ENCODE measurements at regions not wholly inside any gene's neighbourhood (a gene's known extent, or its start where the extent isn't known, plus 50 kb on each side); places are given as distances from the start of the nearest gene placed in this dataset.
"Not testable (repeated sequence)": the region's sequence is repeated elsewhere in the genome, so short reads cannot be mapped to it uniquely, and the experiment has no call there.

GRCh38 chr12:92231532-92231931 lies 85.9 kb upstream of the BTG1 start:
- not testable (repeated sequence) for DNase-seq (ENCODE audit: low read depth)

GRCh38 chr12:92229381-92229780 lies 83.7 kb upstream of the BTG1 start:
- no peak for DNase-seq (ENCODE audit: low read depth)

GRCh38 chr12:92226961-92227360 lies 81.3 kb upstream of the BTG1 start:
- no peak for DNase-seq (ENCODE audit: low read depth)

- no peak for DNase-seq (ENCODE audit: low read depth)
Observed at GRCh38 chr12:92226071-92226661, 80.5 kb upstream of the BTG1 start.

DNA sequence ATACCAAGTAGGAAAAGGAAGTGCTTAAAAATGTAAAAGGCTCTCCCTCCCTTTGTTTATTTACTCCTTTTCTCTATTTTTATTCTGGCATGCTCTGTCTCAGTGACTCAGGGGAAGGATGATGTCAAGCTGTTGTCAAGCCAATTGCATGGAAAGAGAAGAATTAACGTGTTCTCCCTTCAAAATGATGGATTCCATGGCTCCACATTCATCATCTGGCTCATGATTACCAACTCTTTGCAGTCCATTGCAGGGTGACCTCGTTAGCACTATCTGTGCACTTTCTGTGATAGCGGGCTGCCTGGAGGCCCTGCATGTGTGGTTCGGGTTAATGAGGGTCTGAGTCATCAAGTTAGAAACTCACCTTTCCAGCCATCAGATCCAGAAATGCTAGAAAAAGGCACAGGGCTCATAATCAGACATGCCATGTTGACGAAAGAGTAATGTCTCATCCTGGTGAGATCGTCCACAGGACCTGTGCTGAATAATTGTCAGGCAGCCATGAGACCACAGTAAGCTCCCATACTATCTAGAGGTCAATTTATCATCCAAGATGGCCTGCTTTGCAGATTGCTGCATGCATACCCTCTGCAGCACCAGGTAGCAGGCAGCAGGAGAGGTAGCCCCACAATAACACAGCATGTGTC lies 79.2 kb upstream of the BTG1 start:
- DNase-seq (ENCODE audit: low read depth), result no peak

DNA sequence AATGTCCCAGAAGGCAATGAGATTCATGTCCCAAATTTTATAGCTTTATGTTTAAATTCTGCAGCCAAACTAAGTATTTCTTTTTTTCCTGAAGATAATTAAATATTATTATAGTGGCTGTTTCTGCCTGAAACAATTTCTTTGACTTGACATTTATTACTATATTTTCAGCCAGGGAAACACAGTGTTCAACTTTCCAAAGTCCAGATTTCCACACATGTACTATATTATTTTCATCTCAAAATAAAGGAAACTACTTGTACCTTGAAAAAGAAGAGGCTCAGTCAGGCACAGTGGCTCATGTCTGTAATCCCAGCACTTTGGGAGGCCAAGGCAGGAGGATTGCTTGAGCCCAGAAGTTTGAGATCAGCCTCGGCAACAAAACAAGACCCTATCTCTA lies 77.8 kb upstream of the BTG1 start:
- DNase-seq (ENCODE audit: low read depth), result no peak

DNA sequence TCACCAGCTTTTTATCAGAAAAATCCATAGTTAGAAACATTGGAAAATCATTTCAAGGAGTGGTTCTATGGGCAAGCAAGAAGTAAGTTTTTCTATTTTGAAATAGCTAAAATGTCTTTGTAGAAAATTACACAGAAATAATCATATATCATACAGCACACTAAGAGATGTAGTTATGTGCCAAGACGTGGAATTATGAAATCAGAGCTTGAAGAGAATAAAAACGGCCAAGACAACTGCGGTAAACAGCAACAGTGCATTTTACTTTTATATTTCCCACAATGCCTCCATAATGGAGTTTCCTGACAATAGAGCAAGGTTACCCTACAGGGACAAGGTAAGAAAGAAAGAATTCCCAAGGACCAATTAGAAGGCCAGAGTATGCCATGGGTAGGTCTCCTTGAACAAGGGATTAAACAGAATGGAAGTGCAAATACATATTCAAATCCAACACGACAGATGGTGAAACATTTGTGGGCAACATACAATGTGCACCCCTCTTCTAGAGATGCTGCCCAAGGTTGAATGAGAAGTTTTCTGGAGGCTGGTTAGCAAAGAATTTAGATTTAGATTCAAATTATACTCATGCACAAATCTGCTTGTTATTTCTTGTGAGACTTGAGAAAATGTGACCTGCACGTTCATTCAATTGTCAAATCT lies 76.1 kb upstream of the BTG1 start:
- no peak for DNase-seq (ENCODE audit: low read depth)

DNA sequence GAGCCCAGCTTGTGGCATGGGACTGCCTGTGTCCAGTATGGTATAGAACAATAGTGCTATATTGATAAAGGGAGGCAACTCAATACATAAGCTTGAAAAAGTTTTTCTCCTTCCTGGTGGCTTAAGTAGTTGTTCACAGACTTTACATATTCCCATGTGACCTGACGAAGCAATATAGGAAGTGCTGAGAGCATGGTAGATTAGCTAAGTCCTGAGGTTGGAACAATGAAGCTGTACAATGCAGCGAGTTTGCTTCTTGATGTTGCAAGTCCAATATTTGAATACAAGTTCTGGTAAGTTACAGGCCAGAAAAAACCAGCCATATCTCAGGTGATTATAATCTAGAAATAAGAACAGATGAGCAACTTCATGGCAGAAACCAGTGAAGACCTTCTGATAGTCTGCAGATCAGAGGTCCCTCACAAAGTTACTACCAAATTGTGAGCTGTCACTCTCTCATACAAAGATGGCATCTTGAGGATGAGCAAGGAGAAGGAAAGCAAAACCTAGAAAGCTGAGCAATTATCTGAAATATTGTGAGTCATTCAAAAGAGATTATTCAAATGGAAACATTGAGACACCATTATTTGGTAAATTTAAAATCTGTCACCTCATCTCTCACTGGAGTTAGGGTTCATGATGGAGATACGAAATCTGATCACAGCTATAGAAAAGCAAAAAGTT lies 72.9 kb upstream of the BTG1 start:
- no peak for DNase-seq (ENCODE audit: low read depth)

DNA sequence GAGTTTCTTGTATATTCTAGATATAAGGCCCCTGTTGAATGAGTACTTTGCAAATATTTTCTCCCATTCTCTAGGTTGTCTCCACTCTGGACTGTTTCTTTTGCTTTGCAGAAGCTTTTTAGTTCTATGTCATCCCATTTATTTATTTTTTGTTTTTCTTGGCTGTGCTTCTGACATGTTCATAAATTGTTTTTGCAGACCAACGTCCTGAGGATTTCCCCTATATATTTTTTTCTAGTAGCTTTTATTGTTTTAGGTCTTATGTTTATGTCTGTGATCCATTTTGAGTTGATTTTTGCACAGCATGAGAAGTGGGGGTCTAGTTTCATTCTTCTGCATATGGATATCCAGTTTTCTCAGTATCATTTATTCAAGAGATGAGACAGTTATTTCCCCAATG lies 70.4 kb upstream of the BTG1 start:
- DNase-seq (ENCODE audit: low read depth), result no peak

DNA sequence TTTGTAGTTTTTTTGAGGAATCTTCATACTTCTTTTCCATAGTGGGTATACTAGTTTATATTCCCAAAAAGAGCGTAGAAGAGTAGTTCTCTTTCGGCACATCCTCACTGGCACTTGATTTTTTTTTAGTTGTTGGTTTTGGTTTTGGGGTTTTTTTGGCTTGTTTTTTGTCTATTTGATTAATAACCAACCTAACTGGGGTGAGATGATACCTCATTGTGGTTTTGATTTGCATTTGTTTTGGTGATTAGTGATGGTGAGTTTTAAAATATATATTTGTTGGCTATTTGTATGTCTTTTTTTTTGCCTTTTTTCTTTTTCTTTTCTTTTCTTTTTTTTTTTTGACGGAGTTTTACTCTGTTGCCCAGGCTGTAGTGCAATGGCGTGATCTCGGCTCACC lies 69.7 kb upstream of the BTG1 start:
- no peak for DNase-seq (ENCODE audit: low read depth)

DNA sequence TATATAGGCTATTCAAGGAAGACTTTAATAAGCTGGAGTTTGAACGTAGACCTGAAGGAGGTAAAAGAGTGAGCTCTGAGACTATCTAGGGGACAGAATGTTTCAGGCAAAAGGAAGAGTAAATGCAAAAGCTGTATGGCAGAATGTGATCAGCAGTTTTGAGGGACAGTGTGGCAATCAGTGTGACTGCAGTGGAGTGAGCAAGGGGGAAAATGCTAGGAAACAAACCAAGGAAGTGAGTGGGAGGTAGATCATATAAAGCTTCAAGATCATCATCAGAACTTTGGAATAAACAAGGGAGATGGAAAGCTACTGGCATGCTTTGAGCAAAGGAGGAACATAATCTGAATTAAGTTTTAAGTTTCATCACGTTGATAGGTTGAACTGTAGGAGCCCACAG lies 67.5 kb upstream of the BTG1 start:
- DNase-seq (ENCODE audit: low read depth), result no peak

DNA sequence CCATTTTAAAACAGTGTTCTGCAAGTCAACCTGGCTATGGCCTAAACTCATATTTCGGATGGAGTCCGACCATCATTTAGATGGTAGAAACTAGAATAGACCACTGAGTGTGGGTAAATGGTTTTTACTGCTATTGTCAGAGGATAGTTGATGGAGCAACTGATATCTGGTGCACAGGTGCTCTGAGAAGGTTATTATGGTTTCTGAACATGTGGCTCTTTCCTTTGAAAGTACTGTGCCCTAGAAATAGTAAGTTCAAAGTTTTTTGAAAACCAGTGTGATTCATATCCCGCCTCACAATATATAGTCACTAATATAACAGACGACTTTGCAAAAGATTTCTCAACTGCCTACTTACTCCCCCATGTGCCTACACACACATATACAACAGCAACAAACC lies 64.4 kb upstream of the BTG1 start:
- DNase-seq (ENCODE audit: low read depth), result no peak

GRCh38 chr12:92208613-92209121 lies 63.0 kb upstream of the BTG1 start:
- DNase-seq (ENCODE audit: low read depth), result no peak

- DNase-seq (ENCODE audit: low read depth), result no peak
Observed at GRCh38 chr12:92206596-92206995, 61.0 kb upstream of the BTG1 start.

GRCh38 chr12:92206011-92206410 lies 60.4 kb upstream of the BTG1 start:
- DNase-seq (ENCODE audit: low read depth), result no peak

DNA sequence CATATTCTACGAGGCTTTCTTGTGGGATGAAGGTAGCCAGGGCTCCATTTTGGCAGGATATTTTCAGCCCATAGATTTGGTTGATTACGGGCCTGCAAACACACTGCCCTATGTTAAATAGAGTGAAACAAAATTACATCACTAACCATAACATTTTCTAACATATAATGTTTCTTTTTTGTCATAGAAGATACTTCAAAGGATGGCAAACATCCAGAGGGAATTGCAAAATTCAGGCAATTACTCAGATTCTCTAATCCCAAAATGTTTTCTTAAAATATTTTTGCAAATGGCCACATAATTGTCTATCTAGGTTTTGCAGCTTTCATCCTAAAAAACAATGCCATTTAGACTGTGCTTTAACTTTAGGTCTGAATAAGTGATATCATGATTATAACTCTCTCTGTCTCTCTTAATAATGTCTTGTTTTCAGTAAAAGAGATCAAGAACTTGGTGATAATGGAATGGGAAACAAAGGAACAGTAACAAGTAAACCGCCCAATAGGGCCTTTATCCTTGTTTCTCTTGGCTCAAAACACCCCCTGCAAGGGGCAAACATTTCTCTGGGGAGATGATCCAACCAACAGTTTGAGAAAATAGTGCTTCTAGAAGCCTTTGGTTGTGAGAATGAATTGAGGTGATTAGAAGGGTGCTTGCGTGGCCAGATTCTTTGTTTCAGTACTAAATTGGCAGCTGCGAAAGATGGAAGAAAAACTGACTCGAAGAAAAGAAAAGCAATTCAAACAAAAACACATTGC lies 54.4 kb upstream of the BTG1 start:
- no peak for DNase-seq (ENCODE audit: low read depth)

- DNase-seq (ENCODE audit: low read depth), result no peak
Observed at GRCh38 chr12:92197815-92198214, 52.2 kb upstream of the BTG1 start.

DNA sequence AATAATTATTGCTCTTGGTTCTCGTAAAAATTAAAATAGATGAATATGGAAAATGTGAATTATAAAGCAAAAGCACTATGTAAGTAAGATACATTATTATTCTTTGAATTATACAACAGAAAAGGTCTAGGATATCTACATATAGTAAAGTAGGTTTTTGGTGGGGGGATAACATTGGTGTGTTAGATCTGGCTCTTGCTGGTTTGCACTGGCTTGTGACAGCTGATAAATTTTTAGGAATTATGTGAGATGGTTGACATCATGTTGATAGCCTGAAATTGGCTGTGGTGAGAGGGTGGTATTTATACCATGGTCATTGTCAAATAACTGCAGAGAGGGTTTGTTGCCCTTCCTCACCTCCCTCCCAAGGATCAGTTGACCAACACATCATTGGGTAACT lies 50.7 kb upstream of the BTG1 start:
- DNase-seq (ENCODE audit: low read depth), result no peak

All from forelimb muscle (tissue), 1 donor.